Anterior cingulate cortex (tissue), 58 donors: ENCODE measurements at regions not wholly inside any gene's neighbourhood (a gene's known extent, or its start where the extent isn't known, plus 50 kb on each side); places are given as distances from the start of the nearest gene placed in this dataset.

Source experiments
- DNase-seq, 58 donors: peaks; one replicate each; lab custom pipeline; 2025; lab: John Stamatoyannopoulos, UW

DNA sequence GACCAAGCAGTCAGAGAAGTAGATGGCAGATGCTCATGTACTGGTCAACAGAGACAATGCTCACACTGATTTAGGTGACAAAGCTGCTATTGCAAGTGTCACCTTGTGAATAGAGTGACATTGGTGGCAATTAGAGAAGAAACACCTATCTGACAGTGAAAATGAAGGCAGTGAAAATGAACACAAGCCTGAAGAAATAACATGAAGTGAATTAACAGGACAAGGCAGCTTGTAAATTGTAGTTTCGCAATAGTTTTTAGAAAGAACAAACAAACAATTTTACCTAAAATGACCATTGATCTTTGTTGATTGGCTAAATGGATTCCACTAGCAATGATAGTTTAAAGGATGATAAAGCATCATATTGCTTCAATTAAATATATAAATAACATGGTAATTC lies 1389.5 kb downstream of the PLA2G4A start:
- DNase-seq, result no peak

DNA sequence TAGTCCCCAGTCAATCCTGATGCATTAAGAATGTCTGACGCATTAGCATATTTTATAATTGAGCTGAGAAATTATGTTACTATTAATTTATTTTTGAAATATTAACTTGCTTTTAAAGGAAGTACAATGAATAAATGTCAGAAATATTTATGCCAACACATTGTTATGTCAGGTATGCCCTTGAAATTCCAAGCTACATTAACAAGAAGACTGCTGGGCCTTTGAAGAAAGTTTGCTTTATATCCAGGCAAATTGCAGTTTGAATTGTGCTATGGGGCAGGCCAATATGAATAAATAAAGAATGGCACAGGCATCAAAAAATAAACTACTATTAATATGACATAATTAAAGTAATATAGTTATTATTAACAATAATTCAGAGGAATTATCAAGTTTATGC lies 1391.3 kb downstream of the PLA2G4A start:
- DNase-seq, result no peak

DNA sequence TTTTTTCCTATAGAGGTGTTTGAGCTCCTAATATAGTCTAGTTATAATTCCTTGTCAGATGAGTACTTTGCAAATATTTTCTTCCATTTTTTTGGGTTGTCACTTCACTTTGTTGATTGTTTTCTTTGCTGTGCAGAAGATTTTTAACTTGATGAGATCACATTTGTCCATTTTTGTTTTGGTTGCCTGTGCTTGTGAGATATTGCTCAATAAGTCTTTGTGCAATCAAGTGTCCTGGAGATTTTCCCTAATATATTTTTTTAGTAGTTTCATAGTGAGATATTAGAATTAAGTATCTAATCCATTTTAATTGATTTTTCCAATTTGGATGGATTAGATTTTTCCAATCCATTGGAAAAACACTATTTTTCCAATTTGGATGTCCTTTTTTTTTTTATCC lies 1395.5 kb downstream of the PLA2G4A start:
- no peak for DNase-seq

DNA sequence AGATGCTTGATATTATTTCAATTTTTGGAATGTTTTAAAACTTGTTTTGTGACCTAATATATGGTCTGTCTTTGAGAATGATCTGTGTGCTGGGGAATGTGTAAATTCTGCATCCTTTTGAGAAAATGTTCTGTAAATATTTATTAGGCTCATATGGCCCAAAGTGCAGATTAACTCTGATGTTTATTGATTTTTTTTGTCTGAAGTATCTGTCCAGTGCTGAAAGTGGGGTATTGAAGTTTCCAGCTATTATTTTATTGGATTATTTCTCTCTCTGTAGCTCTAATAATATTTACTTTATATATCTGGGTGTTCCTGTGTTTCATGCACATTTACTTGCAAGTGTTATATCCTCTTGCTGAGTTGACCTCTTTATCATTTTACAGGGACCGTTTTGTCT lies 1397.2 kb downstream of the PLA2G4A start:
- no peak for DNase-seq

DNA sequence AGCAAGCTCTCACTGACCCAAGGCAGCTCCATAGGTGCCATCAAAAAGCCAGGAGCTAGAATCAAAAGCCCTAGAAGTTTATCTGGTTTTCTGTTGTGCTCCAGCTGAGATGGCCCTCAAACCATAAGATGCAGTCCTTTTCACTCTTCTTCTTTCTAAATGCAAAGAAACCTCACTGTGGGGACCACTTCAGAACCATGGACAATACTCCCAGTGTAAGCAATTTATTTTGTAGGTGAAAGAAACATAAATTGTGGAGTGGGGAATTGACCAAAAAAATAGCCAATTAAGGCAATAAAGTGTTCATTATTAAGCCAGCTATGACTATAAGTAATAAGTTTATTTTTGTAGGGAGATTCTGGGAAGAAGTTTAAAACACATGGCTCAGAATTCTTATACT lies 1399.9 kb downstream of the PLA2G4A start:
- no peak for DNase-seq

DNA sequence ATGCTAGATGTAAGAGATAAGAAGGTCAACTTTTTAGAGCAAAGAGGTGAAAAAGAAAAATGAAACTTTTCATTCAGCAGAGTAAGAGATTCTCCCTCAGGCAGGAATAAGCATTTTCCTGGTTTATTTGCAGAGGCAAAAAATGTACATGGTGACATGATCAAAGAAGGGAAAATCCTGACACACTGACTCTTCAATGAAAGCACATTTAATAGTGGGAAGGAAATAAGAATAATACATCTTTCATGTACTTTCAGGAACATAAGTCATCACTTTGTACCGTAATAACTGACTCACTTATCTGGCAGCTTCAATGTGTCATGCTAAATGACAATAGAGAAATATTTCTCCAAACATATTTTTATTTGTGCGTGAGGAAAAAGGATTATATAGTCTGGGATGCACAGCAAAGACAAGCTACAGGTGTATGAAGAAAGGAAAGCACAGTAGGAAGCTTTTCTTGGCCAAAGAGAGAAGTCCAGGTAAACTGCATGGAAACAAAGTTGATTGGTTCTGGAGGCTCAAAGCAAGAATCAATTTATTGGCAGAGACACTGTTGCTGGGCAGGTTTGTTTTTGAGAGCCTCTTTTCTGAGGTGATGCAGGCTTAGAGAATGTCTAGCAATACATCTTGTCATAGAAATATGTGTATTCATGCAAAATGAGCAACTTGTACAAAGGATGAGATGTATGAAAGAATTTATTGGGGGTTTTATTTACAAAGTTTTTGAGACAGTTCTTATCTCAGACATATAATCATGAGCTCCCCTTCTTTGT lies 1409.0 kb downstream of the PLA2G4A start:
- no peak for DNase-seq

DNA sequence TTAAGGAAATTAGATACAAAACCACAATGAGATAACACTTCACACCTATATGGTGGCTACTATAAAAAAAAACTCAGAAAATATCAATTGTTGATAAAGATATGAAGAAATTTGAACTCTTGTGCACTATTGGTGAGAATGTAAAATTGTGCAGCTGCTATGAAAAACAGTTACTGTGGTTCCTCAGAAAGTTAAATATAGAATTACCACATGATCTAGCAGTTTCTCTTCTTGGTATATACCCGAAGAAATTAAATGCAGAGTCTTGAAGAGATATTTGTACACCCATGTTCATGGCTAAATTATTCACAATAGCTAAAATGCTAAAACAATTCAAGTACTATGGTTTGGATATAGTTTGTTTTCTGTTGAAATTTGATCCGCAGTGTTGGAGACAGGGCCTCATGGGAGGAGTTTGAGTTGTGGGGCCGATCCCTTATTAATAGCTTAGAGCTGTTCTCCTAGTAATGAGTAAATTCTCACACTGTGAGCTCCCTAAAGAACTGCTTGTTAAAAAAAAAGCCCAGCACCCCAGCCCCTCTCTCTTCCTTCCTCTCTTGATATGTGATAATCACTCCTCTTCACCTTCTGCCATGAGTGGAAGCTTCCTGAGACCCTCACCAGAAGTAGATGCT lies 1412.1 kb downstream of the PLA2G4A start:
- DNase-seq, result no peak

DNA sequence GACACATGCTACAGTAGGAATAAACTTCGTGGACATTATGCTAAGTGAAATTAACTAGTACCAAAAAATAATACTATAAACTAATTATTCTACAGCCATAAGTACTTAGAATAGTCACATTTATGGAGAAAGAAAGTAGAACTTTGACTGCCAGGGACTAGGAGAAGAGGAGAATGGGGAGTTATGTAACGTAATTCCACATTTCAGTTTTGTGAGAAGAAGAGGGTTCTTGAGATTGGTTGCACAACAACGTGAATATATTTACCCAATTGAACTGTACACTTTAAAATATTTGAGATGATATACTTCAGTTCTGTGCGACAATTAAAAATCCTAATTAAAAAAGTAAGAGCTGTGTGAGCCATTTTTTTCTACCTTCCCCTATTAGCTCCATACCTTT lies 1412.9 kb downstream of the PLA2G4A start:
- no peak for DNase-seq

DNA sequence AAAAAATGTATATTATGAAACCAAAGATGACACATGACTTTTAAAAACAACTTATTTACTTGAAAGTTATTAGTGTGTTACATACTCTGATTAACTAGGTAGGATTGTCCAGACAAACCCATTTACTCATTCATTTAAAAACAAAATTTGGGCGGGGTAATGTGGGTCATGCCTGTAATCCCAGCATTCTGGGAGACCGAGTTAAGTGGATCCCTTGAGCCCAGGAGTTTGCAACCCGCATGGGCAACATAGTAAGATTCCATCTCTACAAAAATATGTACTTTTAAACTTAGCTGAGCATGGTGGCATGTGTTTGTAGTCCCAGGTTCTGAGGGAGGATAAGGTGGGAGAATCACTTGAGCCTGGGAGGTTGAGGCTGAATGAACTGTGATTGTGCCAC lies 1414.7 kb downstream of the PLA2G4A start:
- no peak for DNase-seq

DNA sequence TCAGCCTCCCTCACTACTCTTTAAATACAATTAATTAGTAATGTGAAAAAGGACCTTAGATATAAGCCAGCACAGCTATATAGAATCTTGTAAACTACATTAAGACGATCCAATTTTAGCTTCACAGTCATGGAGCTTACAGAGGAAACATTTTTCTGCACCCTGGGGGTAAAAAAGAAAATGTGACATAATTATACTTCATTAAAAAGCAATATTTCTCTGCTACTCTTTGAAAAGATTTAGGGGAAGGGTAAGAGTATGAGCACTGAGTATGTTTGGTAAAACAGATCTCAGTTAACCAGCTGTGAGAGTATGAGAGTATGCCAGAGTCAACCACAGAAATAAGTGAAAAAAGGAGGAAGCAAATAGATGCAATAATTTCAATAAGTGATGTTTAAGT lies 1415.9 kb downstream of the PLA2G4A start:
- DNase-seq, result no peak

DNA sequence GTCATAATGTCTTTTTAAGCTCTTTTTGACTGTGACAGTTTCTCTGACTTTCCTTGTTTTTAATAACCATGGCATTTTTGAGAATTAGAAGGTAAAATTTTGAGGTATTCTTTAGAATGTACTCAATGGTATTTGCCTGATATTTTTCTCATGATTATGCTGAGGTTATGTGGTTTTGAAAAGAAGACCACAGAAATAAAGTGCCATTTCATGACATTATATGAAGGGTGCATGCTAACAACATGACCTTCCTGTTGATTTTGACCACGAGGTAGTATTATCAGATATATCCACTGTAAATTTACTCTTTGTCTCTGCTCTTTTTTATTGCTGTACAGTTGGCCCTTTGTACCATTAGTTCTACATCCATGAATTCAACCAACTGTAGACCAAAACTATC lies 1418.5 kb downstream of the PLA2G4A start:
- no peak for DNase-seq

DNA sequence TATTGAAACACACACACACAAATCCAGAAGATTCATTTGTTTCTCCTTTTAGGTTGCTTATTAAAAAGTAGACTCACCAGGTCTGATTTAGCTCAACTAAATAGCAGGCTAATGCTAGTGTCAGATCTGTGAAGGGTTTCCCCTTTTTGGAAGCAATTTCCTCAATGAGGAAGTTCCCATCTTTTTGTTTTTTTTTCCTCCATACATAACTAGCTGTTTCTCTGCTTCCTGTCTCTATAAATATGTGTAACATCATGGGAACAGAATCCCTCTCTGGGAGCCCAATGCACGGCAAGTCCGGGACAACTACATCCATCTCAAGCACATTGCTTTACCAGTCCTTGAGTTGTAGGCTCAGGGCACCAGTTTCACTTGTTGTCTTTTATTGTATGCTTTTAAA lies 1421.1 kb downstream of the PLA2G4A start:
- DNase-seq, result no peak

DNA sequence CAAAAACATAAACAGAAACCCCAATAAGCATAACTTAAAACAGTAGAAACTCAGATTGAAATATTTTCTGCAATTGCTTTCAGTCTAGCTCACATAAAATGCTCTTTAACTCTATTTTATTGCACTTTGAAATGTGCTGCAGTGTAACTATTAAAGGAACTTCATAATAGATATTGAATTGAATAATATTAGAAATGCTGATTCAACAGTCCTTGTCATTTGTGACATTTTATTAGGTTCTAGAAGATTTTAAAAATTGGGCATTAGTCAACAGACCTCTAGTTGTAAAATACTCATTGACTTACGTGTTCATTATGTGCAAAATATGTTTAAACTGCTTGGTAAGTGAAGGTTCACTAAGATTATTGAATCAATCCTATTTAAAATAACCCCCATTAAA lies 1422.3 kb downstream of the PLA2G4A start:
- DNase-seq, result no peak

DNA sequence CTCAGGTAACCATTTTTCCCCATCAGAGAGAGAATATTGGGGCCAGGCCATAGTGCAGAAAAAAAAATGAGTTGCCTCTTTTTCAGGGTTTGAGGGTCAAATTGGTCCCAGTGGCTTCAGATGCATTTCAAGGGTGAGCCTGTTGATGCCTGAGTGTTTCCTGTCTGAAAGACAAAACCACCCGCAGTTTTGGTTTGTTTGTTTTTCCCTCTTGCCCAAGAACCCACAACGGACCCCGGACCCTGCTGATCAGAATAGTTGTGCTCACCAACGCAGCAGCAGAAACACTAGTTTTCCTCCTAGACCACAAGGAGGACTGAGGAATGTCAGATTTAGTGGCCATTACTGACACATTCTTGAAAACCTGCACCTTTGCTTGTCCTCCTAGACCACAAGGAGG lies 1433.1 kb downstream of the PLA2G4A start:
- DNase-seq, result no peak

DNA sequence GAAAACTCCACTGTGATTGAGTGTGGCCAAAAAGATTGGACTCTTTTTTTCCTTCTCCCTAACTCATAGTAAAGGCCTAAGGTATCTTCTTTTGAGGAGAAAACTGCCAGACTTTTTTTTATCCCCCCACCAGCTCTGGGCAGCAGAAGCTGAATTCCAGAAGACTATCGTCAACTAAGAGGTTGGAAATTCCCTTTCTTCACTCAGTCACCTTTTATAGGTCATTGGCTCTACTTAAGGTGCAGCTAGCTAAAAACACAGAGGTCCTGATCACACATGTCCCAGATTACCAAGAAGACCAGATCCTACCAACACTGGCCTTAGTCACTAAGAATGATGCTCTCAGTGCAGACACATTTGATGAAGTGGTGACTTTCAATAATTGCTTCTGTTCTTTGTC lies 1441.2 kb downstream of the PLA2G4A start:
- DNase-seq, result no peak

DNA sequence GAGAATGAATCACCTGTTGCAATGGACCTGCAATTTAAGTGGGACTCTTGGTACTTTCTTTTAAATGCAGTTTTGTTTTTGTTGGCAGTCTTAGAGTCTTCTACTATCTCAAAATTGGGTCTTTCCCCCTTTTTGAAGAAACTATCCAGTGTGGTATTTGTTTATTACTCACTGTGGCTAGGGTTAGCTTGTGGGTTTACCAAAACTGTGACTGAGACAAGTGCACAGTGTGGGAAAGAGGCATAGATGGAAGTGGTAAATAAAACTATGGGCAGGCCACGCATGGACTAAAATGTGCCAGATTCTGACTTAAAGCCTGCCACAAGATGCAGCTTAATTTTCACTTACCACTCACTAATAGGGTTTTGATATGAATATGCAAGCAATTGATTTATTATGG lies 1441.7 kb downstream of the PLA2G4A start:
- no peak for DNase-seq

DNA sequence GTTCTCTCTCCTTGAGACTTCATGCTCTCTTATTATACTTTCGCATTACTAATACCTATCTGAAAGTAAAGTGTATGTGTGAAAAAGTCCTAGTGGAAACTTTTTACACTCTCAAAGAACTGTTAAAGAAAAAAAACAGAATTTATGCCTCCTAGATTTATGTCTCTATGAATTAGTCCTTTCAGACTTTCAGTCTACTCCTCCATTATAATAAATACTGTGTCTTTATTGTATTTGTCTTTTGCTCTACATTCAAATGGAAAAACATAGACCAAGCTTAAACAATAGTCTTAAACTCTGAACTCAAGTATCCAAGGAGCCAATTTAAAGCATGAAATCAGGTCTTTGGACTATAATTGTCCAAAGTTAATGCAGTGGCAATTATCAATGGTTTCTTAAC lies 1449.0 kb downstream of the PLA2G4A start:
- DNase-seq, result no peak

DNA sequence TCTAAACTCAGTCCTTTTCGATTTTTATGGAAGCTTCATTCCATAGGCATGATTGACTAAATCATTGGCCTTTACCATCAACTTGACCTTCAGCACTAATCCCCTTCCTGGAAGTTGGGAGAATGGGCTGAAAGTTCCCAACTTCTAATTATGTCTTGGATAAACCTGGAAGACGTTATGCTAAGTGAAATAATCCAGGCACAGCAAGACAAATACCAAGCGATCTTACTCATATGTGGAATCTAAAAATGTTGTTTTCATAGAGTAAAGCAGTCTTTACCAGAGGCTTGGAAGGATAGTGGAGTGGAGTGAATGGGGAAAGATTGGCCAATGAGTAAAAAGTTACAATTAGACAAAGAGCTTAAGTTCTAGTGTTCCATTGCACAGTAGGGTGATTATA lies 1453.2 kb downstream of the PLA2G4A start:
- DNase-seq, result no peak

DNA sequence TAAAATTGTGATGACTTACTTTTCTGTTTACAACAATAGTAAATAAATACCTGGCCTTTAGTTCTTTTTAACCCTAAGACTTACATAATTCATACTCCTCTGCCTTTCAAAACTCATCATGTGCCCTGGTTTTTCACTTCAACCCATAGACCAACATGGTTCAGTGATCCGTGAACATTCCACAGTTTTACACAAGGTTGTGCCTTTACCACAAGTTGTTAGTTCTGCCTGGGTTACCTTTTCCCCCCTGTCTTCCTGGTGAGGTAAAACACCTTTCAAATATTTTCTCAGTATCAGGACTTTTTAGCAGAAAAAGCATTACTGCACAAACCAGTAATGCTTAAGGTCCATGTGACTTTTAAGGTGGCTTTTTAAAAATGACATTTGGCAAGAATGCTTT lies 1466.4 kb downstream of the PLA2G4A start:
- no peak for DNase-seq

DNA sequence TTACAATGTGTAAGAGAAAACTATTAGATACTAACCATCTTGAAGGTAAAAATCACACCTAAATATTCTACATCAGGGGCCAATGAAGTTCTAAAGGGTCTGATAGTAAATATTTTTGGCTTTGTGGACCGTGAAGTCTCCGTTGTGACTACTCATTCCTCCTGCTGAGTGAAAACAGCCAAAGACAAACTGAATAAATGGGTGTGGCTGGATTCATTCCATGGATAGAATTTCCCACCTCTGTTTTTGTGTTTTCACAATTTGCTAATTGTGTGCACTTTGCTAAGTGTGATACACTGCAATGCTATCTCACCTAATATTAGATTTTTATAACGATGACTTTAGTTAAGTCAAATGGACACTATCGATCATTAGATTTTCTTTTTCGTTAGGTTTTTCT lies 1474.0 kb downstream of the PLA2G4A start:
- no peak for DNase-seq

DNA sequence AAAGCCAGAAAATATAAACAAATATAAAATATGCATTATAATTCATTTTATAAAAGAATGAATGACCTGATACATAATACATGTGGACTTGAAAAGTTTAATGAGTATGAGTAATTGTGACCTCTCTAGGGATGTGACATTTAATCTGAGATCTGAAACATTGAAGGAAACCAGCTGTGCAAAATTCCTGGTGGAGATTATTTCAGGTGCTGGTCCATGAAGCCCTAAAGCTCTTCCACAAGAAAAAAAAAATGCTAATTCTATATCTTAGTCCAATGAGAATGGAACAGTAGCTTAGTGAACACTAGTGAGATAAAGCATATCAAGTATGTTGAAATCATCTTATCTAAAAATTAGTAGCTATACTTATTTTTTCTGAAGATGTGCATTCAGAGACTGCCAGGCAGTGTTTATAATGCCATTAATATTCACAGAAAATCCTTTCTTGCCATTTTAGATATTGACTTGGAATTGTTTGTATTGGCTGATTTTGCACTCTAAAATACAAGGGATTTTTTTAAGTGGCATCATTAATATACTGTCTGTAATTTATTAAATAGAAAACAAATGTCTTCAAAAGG lies 1485.9 kb downstream of the PLA2G4A start:
- DNase-seq, result no peak

DNA sequence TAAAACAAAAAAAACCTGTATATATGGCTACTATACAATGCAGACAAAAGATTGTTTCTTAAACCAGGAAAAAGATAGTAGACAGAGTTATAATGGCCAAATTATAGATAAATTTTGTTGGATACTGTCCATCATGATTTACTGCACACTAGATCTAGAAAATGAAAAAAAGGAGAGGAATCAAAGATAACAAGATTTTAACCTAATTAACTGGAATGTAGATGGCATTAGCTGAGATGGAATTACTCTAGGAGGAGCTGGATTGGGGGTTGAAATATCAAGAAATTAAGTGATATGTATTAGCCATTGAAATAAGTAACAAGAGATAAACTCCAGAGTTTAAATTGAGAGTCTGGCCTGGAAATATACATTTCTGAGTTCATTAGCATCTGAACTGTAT lies 1489.1 kb downstream of the PLA2G4A start:
- DNase-seq, result no peak
